ENCODE measurements at regions not wholly inside any gene's neighbourhood (a gene's known extent, or its start where the extent isn't known, plus 50 kb on each side); places are given as distances from the start of the nearest gene placed in this dataset.

DNA sequence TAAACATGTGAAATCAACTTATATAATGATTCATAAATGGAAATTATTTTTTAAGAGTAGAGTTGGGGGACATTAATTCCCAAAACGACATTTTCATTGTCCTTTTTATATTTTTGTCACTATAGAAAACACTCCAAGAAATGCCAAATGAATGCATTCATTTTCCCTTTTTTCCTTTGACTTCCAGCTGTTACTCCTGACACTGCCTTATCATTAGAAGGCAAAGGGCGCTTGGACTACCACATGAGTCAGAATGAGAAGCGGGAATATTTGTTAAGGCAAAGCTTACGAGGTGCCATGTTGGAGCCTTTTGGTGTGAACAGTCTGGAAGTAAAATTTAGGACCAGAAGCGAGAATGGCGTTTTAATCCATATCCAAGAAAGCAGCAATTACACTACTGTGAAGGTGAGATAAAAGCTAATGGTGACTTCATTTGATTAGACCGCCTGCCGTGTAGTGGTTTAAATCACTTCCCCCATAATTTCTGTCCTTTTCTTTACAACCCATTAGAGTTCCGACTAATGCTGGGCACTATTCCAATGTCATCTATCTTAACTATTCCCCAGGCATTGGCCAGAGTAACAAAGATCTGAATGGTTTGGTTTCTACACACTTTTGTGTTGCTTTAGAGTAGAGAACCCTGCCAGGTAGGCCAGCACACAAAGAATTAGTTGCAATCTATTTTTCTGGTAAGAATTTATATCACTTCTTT is 166.7 kb downstream of the FAT4 start:
- TF ChIP-seq, protein P1, sequence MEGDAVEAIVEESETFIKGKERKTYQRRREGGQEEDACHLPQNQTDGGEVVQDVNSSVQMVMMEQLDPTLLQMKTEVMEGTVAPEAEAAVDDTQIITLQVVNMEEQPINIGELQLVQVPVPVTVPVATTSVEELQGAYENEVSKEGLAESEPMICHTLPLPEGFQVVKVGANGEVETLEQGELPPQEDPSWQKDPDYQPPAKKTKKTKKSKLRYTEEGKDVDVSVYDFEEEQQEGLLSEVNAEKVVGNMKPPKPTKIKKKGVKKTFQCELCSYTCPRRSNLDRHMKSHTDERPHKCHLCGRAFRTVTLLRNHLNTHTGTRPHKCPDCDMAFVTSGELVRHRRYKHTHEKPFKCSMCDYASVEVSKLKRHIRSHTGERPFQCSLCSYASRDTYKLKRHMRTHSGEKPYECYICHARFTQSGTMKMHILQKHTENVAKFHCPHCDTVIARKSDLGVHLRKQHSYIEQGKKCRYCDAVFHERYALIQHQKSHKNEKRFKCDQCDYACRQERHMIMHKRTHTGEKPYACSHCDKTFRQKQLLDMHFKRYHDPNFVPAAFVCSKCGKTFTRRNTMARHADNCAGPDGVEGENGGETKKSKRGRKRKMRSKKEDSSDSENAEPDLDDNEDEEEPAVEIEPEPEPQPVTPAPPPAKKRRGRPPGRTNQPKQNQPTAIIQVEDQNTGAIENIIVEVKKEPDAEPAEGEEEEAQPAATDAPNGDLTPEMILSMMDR (conservative IDR thresholded peaks at IDR 0.05; ENCODE audit: control insufficient read depth, insufficient read depth, low read depth, low read length): no peak
- no peak for DNase-seq (ENCODE audit: low read depth)
- no peak overlapping the region for H3K4me3 ChIP-seq (ENCODE audit: control insufficient read depth, low read depth, low read length)

DNA sequence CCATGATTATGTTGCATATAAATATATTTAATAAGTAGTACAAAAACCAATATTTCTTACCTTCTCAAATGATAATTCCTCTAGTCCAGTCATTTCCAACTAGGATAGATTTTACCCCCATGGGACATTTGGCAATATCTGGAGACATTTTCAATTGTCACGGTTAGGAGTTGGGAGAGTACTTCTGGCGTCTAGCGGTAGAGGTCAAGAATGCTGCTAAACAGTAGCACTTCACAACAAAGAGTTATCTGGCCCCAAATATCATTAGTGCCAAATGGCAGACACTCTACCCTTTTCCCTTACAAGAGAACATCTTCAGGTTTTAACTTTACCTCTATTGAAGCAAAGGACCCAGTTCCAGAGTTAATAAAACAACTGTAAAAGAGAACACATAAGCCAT is 168.1 kb downstream of the FAT4 start:
- no peak for DNase-seq (ENCODE audit: low read depth)
- TF ChIP-seq, protein P1 (conservative IDR thresholded peaks at IDR 0.05; ENCODE audit: control insufficient read depth, insufficient read depth, low read depth, low read length): no peak
- no peak overlapping the region for H3K4me3 ChIP-seq (ENCODE audit: control insufficient read depth, low read depth, low read length)

DNA sequence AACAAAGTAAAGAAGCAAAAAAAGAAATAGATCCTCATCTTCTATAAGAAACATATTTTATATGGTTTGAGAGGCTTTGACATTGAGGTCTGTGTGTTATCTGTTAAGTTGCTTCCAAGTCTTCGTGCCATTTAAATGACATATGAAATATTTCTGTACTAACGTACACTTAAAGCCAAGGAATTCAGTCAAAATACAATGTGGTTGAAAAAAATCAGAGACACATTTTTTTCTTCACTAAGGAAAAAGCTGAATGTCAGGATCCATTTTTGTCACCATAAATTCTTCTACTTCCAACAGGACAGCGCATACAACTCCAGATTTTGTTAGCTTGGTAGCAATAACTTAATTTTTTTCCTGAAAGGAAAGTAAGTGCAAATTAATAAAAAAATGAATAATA is 168.5 kb downstream of the FAT4 start:
- DNase-seq (ENCODE audit: low read depth): no peak
- H3K4me3 ChIP-seq (ENCODE audit: control insufficient read depth, low read depth, low read length): no peak overlapping the region
- TF ChIP-seq, protein P1 (conservative IDR thresholded peaks at IDR 0.05; ENCODE audit: control insufficient read depth, insufficient read depth, low read depth, low read length): no peak

DNA sequence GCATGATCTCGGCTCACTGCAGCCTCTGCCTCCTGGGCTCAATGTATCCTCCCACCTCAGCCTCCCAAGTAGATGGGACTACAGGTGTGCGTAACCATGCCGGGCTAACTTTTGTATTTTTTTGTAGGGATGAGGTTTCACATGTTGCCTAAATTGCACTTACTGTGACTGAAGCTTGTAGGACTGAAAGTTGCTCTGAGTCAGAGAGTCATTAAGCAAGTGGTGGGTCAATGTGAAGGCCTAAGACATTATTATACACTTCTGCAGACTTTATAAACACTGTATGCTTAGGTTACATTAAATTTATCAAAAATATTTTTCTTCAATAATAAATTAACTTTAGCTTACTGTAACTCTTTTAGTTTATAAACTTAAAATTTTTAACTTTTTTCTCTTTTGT is 170.2 kb downstream of the FAT4 start:
- no peak overlapping the region for H3K4me3 ChIP-seq (ENCODE audit: control insufficient read depth, low read depth, low read length)
- TF ChIP-seq, protein P1 (conservative IDR thresholded peaks at IDR 0.05; ENCODE audit: control insufficient read depth, insufficient read depth, low read depth, low read length): no peak
- DNase-seq (ENCODE audit: low read depth): peak; percentile 3

DNA sequence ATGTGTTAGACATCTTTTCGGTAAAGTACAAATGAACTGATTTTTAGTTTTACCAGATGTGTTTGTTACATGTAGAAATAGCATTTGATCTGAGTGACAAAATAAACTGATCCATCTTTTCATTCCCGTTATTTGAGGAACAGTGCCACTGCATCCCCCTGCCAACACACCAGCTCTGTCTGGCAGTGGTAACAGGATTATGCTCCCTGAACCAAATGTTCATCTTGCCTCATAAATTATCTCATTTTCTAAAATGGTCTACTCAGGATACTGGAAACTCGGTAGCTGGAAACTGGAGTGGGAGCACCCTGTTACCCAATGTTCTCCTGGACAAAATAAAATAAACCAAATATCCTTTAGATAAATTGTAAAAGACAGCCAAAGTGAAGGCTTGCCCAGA is 171.6 kb downstream of the FAT4 start:
- DNase-seq (ENCODE audit: low read depth): no peak
- H3K4me3 ChIP-seq (ENCODE audit: control insufficient read depth, low read depth, low read length): no peak overlapping the region
- TF ChIP-seq, protein P1 (conservative IDR thresholded peaks at IDR 0.05; ENCODE audit: control insufficient read depth, insufficient read depth, low read depth, low read length): no peak

DNA sequence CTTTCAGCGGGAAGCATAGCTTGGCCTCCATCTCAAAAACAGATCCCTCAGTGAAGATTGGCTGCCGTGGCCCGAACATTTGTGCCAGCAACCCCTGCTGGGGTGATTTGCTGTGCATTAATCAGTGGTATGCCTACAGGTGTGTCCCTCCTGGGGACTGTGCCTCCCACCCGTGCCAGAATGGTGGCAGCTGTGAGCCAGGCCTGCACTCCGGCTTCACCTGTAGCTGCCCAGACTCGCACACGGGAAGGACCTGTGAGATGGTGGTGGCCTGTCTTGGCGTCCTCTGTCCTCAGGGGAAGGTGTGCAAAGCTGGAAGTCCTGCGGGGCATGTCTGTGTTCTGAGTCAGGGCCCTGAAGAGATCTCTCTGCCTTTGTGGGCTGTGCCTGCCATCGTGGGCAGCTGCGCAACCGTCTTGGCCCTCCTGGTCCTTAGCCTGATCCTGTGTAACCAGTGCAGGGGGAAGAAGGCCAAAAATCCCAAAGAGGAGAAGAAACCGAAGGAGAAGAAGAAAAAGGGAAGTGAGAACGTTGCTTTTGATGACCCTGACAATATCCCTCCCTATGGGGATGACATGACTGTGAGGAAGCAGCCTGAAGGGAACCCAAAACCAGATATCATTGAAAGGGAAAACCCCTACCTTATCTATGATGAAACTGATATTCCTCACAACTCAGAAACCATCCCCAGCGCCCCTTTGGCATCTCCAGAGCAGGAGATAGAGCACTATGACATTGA is 175.4 kb downstream of the FAT4 start:
- DNase-seq (ENCODE audit: low read depth): no peak
- no peak overlapping the region for H3K4me3 ChIP-seq (ENCODE audit: control insufficient read depth, low read depth, low read length)
- TF ChIP-seq, protein P1 (conservative IDR thresholded peaks at IDR 0.05; ENCODE audit: control insufficient read depth, insufficient read depth, low read depth, low read length): no peak
